ENCODE measurements at regions not wholly inside any gene's neighbourhood (a gene's known extent, or its start where the extent isn't known, plus 50 kb on each side); places are given as distances from the start of the nearest gene placed in this dataset.

GRCh38 chr7:26512737-26513136 is 221.1 kb downstream of the SNX10 start:
- H3K4me1 ChIP-seq = no peaks in the 10 kb centered on the region

GRCh38 chr7:26513948-26514347 is 222.3 kb downstream of the SNX10 start:
- no peak overlapping the region for H3K4me3 ChIP-seq
- H3K36me3 ChIP-seq = no peaks in the 10 kb centered on the region
- no peak for TF ChIP-seq CTCF (IDR thresholded peaks at IDR 0.05)
- no peak overlapping the region for H3K27ac ChIP-seq
- no peaks in the 10 kb centered on the region for H3K4me1 ChIP-seq
- no peaks in the 10 kb centered on the region for H3K27me3 ChIP-seq
- no peak for DNase-seq (ENCODE audit: low spot score)
- no peaks in the 10 kb centered on the region for H3K9me3 ChIP-seq

More at GRCh38 chr7:26512737-26513136, 221.1 kb downstream of the SNX10 start:
- H3K4me3 ChIP-seq = no peak overlapping the region
- H3K27me3 ChIP-seq = no peaks in the 10 kb centered on the region
- no peaks in the 10 kb centered on the region for H3K36me3 ChIP-seq
- no peaks in the 10 kb centered on the region for H3K9me3 ChIP-seq
- no peak for DNase-seq (ENCODE audit: low spot score)
- H3K27ac ChIP-seq = no peak overlapping the region
- no peak for TF ChIP-seq CTCF (IDR thresholded peaks at IDR 0.05)

- no peak for DNase-seq (ENCODE audit: low spot score)
- Histone ChIP-seq H3K27me3 (no peaks in the 10 kb centered on the region), H3K9me3 (no peaks in the 10 kb centered on the region), H3K4me3 (no peak overlapping the region), H3K36me3 (no peaks in the 10 kb centered on the region), H3K4me1 (no peaks in the 10 kb centered on the region), H3K27ac (no peak overlapping the region)
- TF ChIP-seq CTCF (IDR thresholded peaks at IDR 0.05) = no peak
Observed at GRCh38 chr7:26514633-26515032, 223.0 kb downstream of the SNX10 start.

DNA sequence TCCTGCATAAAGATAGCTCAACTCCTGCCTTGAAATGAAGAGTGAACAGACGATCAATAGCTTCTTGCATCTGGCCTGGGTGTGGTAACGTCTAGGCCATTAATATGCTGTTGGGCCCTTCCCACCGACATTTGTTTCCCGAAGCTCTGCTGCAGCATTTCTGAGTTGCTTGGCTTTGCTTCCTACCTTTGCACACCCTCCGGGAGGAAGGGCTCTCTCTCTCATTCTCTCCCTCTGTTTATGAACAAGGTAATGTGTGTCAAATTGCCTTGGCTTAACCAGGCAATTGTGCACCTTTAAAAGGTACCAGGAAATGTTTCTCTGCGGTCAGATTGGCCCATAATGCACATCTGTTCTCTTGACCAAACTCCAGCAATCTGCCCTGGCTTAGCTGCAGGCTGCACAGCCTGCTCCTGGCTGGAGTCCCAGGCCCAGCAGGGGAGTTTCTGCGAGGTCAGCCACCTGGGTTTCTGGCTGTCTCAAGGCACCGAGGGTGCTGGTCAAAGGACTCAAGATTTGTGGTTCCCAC is 223.7 kb downstream of the SNX10 start:
- H3K9me3 ChIP-seq = no peaks in the 10 kb centered on the region
- no peak for TF ChIP-seq CTCF (IDR thresholded peaks at IDR 0.05)

DNA sequence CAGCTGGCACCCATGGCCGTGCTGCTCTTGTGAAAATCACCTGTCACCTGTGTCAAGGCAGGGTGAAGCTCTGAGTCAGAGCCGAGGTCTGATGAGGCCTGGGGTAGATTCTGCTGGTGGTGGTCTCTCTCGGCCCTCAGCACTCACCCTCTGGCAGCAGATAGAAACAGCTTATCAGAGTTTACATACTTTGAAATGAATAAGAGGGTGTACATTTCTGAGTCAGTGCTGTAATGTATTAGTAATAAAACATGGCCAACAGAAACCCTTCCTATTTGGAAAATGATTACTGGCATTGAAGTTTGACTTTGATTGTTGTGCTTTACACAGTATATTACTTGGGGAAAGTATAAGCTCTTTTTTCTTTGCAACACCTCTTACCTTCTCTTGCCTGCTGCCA is 228.8 kb downstream of the SNX10 start:
- no peak overlapping the region for H3K4me3 ChIP-seq
- H3K27ac ChIP-seq = no peak overlapping the region
- TF ChIP-seq CTCF (IDR thresholded peaks at IDR 0.05) = no peak
- no peak for DNase-seq (ENCODE audit: low spot score)
- H3K36me3 ChIP-seq = no peaks in the 10 kb centered on the region
- no peaks in the 10 kb centered on the region for H3K27me3 ChIP-seq
- no peaks in the 10 kb centered on the region for H3K4me1 ChIP-seq
- no peaks in the 10 kb centered on the region for H3K9me3 ChIP-seq

More for the DNA sequence above, 223.7 kb downstream of the SNX10 start:
- Histone ChIP-seq H3K4me1 (no peaks in the 10 kb centered on the region), H3K4me3 (no peak overlapping the region), H3K27me3 (no peaks in the 10 kb centered on the region), H3K27ac (no peak overlapping the region), H3K36me3 (no peaks in the 10 kb centered on the region)
- DNase-seq (ENCODE audit: low spot score) = no peak

DNA sequence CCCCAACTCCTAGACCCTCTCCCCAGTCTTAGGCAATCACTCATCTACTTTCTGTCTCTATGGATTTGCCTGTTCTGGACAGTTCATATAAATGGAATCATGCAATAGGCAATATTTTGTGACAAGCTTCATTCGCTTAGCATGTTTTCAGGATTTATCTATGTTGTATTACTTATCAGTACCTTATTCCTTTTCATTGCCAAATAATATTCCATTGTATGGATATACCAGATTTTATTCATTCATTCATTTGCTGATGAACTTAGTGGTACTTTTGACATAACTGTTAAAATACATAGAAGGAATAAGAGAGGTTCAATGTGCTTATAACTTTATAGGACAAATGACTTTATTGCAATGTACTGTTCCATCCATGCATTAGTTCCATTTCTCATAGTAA is 231.0 kb downstream of the SNX10 start:
- no peaks in the 10 kb centered on the region for H3K36me3 ChIP-seq
- no peaks in the 10 kb centered on the region for H3K4me1 ChIP-seq
- no peak overlapping the region for H3K27ac ChIP-seq
- no peaks in the 10 kb centered on the region for H3K27me3 ChIP-seq
- DNase-seq (ENCODE audit: low spot score) = no peak
- H3K4me3 ChIP-seq = no peak overlapping the region
- H3K9me3 ChIP-seq = no peaks in the 10 kb centered on the region
- TF ChIP-seq CTCF (IDR thresholded peaks at IDR 0.05) = no peak

Data from right atrium auricular region (tissue), 2 donors.